ENCODE measurements at regions not wholly inside any gene's neighbourhood (a gene's known extent, or its start where the extent isn't known, plus 50 kb on each side); places are given as distances from the start of the nearest gene placed in this dataset.

- no peak for TF ChIP-seq EZH2 (IDR thresholded peaks at IDR 0.05; ENCODE audit: borderline replicate concordance, insufficient read depth, low read depth, low read length, poor library complexity, severe bottlenecking)
- ATAC-seq (ENCODE audit: low read depth) (no peak), DNase-seq (no peak)
- Mint-ChIP-seq H3K27me3 (no peaks in the 10 kb centered on the region), H3K4me1 (no peaks in the 10 kb centered on the region), H3K4me3 (no peak overlapping the region), H3K9me3 (ENCODE audit: insufficient read depth) (peaks cover 3% of the 10 kb centered on the region), H3K27ac (no peak overlapping the region)
- Histone ChIP-seq H4K20me1 (ENCODE audit: control insufficient read depth, insufficient read depth, low read length, poor library complexity, severe bottlenecking) (no peaks in the 10 kb centered on the region), H2AFZ (ENCODE audit: insufficient read depth, low read depth, low read length, poor library complexity, severe bottlenecking) (no peak overlapping the region), H3K4me2 (replicated peaks; ENCODE audit: low read depth, low read length, poor library complexity, severe bottlenecking) (no peak overlapping the region), H3K4me1 (ENCODE audit: control insufficient read depth in 2 of 2, insufficient read depth in 2 of 2, low read length in 2 of 2) (no peaks in the 10 kb centered on the region), H3K79me2 (ENCODE audit: control insufficient read depth, insufficient read depth, low read length) (no peaks in the 10 kb centered on the region), H3K9ac (ENCODE audit: low read length) (no peak overlapping the region), H3K36me3 (replicated peaks in 1 of 2; ENCODE audit: control extremely low read depth in 1 of 2, control insufficient read depth in 1 of 2, extremely low read depth in 1 of 2, insufficient read depth in 2 of 2, low read length in 1 of 2) (no peaks in the 10 kb centered on the region), H3K27ac (ENCODE audit: low read length in 2 of 2) (no peak overlapping the region), H3K4me3 (ENCODE audit: control extremely low read depth in 1 of 5, extremely low read depth in 1 of 5, insufficient read depth in 1 of 5, low read depth in 2 of 5, low read length in 4 of 5) (no peak overlapping the region), H3K9me3 (ENCODE audit: control extremely low read depth in 1 of 3, control insufficient read depth in 2 of 3, insufficient read depth in 1 of 3, low read length in 2 of 3) (no peaks in the 10 kb centered on the region), H3K27me3 (replicated peaks in 1 of 4; ENCODE audit: control extremely low read depth in 1 of 4, control insufficient read depth in 3 of 4, insufficient read depth in 4 of 4, low read length in 3 of 4) (no peaks in the 10 kb centered on the region)
- POLR2A ChIA-PET, result no interaction called here
- WGBS (ENCODE audit: insufficient coverage), result 94% methylated on average over 15 of the region's 15 CpGs
- CTCF ChIA-PET, result no interaction called here
- intact Hi-C loops (cut with micrococcal nuclease), result no loop called here
Measured at GRCh38 chr12:116497051-116497591, 62.1 kb upstream of the MAP1LC3B2 start.

GRCh38 chr12:116498471-116498870, 60.7 kb upstream of the MAP1LC3B2 start:
- TF ChIP-seq EZH2 (IDR thresholded peaks at IDR 0.05; ENCODE audit: borderline replicate concordance, insufficient read depth, low read depth, low read length, poor library complexity, severe bottlenecking) (no peak), CTCF (IDR thresholded peaks at IDR 0.05) (no peak)
- Histone ChIP-seq H3K79me2 (ENCODE audit: control insufficient read depth, insufficient read depth, low read length) (no peaks in the 10 kb centered on the region), H3K36me3 (replicated peaks in 1 of 2; ENCODE audit: control extremely low read depth in 1 of 2, control insufficient read depth in 1 of 2, extremely low read depth in 1 of 2, insufficient read depth in 2 of 2, low read length in 1 of 2) (no peaks in the 10 kb centered on the region), H3K4me2 (replicated peaks; ENCODE audit: low read depth, low read length, poor library complexity, severe bottlenecking) (no peak overlapping the region), H3K9ac (ENCODE audit: low read length) (no peak overlapping the region), H2AFZ (ENCODE audit: insufficient read depth, low read depth, low read length, poor library complexity, severe bottlenecking) (no peak overlapping the region), H3K27ac (ENCODE audit: low read length in 2 of 2) (no peak overlapping the region), H3K4me3 (ENCODE audit: control extremely low read depth in 1 of 5, extremely low read depth in 1 of 5, insufficient read depth in 1 of 5, low read depth in 2 of 5, low read length in 4 of 5) (no peak overlapping the region), H4K20me1 (ENCODE audit: control insufficient read depth, insufficient read depth, low read length, poor library complexity, severe bottlenecking) (no peaks in the 10 kb centered on the region), H3K9me3 (ENCODE audit: control extremely low read depth in 1 of 3, control insufficient read depth in 2 of 3, insufficient read depth in 1 of 3, low read length in 2 of 3) (no peaks in the 10 kb centered on the region), H3K27me3 (replicated peaks in 1 of 4; ENCODE audit: control extremely low read depth in 1 of 4, control insufficient read depth in 3 of 4, insufficient read depth in 4 of 4, low read length in 3 of 4) (no peaks in the 10 kb centered on the region), H3K4me1 (ENCODE audit: control insufficient read depth in 2 of 2, insufficient read depth in 2 of 2, low read length in 2 of 2) (no peaks in the 10 kb centered on the region)
- H3K4me3 Mint-ChIP-seq, result no peak overlapping the region
- DNase-seq (no peak), ATAC-seq (ENCODE audit: low read depth) (no peak)
- H3K4me1 Mint-ChIP-seq, result no peaks in the 10 kb centered on the region
- peaks cover 3% of the 10 kb centered on the region for H3K27me3 Mint-ChIP-seq
- WGBS (ENCODE audit: insufficient coverage), result no CpG with 5 or more reads among the region's 1 CpG
- ChIA-PET POLR2A (no interaction called here), CTCF (no interaction called here)
- intact Hi-C loops (cut with micrococcal nuclease), result no loop called here
- H3K9me3 Mint-ChIP-seq (ENCODE audit: insufficient read depth), result no peaks in the 10 kb centered on the region
- H3K27ac Mint-ChIP-seq, result no peak overlapping the region

Data from B cell (primary cell).